Stimulated activated CD4-positive, alpha-beta T cell treated with anti-CD3 and anti-CD28 coated beads, Interleukin-12 subunit alpha, Interleukin-12 subunit beta, amount 100 ng/mL, for 4 hours (primary cell): ENCODE measurements at regions not wholly inside any gene's neighbourhood (a gene's known extent, or its start where the extent isn't known, plus 50 kb on each side); places are given as distances from the start of the nearest gene placed in this dataset.

Experiments used
- DNase-seq: peaks from one replicate; pipeline ENCODE4 v3.0.0-alpha.2; 2020

DNA sequence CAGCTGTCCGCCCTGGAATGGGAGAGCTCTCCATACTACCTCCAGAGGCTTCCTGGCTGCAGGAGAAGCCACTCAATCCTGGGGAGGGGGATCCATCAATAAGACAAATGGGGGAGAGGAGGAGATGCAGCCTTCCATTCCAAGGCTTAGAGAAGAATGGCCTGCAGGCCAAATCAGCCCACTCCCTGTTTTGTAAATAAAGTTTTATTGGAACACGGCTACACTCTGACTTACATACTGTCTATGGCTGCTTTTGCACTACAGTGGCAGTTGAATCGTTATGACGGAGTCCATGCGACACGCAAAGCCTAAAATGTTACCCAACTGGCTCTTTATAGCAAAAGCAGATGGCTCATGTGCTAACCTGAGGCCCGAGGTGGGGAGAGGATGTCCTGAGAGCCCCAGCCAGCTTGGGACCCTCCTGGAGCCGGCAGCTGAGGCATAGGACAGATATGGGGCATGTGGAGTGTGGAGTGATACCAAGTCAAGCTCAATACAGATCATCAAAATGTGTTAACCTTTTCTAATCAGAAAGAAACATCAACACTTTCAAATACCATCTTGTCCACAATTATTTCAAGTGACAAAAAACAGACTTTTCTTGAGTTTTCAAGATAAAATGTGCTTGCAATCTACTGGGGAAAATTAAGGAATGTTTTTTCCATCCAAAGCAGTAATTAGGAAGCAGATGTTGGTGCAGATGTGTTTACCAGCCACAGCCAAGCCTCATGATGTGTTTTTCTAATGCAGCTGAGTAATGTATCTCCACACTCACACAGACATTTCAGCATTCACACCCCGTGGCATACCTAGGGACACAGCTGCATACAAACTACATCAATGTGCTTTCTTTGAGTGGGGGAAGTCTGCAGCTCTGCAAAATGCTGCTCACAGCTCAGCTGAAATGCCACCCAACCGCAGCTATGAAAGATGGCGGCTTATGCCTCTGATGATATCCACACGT, 181.6 kb downstream of the SHANK2 start:
- DNase-seq, result no peak

GRCh38 chr11:71068963-71069362, 183.4 kb downstream of the SHANK2 start:
- no peak for DNase-seq

DNA sequence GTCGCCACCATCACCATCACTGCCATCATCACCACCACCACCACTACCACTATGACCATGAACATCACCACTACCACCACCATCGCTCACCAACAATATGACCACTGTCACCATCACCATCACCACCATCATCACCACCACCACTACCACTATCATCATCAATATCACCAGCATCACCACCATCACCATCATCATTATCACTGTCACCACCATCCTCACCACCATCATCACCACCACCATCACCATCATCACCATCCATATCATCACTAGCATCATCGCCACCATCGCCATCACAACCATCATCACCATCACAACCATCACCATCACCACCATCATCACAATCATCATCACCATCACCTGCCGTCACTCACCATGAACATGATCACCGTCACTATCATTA, 184.6 kb downstream of the SHANK2 start:
- DNase-seq, result no peak

DNA sequence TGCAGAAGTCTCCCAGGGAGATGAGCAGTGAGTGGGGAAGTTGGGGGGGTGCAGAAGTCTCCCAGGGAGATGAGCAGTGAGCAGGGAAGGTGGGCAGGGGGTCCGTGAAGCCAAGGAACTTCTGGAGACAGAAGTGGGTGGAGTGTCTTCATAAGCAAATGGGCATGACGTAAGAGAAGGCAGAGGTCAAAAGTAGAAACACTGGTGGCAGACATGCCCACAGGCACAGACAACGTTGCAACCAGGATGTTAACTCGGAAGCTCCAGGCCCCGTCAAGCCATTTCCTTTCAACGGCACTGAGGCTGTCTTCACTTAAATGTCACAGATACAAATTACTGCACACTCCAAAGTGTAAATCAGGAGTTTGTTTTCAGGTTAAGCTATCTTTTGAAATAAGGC, 186.1 kb downstream of the SHANK2 start:
- no peak for DNase-seq

DNA sequence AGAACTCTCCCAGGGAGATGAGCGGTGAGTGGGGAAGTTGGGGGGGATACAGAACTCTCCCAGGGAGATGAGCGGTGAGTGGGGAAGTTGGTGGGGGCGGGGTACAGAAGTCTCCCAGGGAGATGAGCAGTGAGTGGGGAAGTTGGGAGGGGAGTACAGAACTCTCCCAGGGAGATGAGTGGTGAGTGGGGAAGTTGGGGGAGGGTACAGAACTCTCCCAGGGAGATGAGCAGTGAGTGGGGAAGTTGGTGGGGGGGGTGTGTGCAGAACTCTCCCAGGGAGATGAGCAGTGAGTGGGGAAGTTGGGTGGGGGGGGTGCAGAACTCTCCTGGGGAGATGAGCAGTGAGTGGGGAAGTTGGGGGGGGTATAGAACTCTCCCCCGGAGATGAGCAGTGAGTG, 186.5 kb downstream of the SHANK2 start:
- no peak for DNase-seq

GRCh38 chr11:71064702-71065515, 187.5 kb downstream of the SHANK2 start:
- no peak for DNase-seq

GRCh38 chr11:71064183-71064582, 188.2 kb downstream of the SHANK2 start:
- DNase-seq, result no peak

DNA sequence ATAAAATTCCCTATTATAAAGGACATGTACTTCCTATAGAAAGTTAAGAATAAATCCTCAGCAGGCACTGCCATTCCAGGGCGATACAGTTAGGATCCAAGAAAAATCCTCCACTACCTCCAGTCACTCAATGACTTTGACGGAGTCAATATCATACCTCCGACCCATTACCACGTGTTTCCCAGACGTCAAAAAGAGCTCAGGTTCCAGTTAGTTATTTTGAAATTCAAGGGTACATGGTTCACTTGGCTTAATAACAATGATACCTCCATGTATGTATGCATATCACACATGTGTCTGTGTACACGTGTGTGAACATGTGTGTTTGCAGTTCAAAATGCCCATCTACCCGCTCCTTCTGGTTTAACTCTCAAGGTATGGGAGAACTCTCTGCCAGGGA, 189.2 kb downstream of the SHANK2 start:
- no peak for DNase-seq

- no peak for DNase-seq
Measured at GRCh38 chr11:71062199-71062598, 190.2 kb downstream of the SHANK2 start.

- DNase-seq, result no peak
Measured at GRCh38 chr11:71060391-71060791, 192.0 kb downstream of the SHANK2 start.

- no peak for DNase-seq
Measured at GRCh38 chr11:71059662-71060061, 192.7 kb downstream of the SHANK2 start.

DNA sequence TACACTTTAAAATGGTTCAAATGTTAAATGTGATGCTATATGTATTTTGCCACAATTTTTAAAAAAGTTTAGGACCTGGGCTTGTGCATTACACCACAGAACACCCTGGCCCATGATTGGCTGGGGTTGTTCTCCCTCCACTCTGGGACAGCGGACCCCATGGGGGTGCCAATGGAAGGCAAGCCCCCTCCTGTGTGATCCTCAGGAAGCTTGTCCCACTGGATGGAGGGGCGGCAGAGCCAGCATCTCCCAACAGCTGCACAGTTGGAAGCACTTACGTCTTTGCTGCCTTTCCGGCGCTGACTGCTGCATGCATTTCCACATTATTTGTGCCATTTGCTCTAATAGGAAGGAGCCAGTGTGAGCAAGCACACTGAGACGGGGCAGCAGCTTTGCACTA, 196.5 kb downstream of the SHANK2 start:
- DNase-seq, result no peak
